LNCaP clone FGC (cell line): ENCODE measurements at regions not wholly inside any gene's neighbourhood (a gene's known extent, or its start where the extent isn't known, plus 50 kb on each side); places are given as distances from the start of the nearest gene placed in this dataset.
A peak's percentile ranks its signal among the peaks of the same experiment; 100 is the strongest.

ENCODE experiments used
- DNase-seq: peaks from one replicate; pipeline ENCODE4 v3.0.0-alpha.2; 2011; ENCODE audit warnings: low read depth
- H3K4me3 ChIP-seq: 2 replicates; pipeline ENCODE4 v1.5.1; 2011; ENCODE audit warnings: mild to moderate bottlenecking, low read depth, low read length, control low read depth
- CTCF ChIP-seq: IDR thresholded peaks from 2 replicates; pipeline ENCODE4 v1.5.1; 2012; ENCODE audit warnings: mild to moderate bottlenecking; ENCODE audit not compliant: control insufficient read depth, insufficient read depth; ENCODE audit errors: extremely low read depth

GRCh38 chr15:95840855-95841254 is 489.6 kb upstream of the NR2F2 start:
- no peak for DNase-seq
- no peak overlapping the region for H3K4me3 ChIP-seq
- no peak for TF ChIP-seq CTCF

- DNase-seq = no peak
- no peak for TF ChIP-seq CTCF
- no peak overlapping the region for H3K4me3 ChIP-seq
These were observed 487.9 kb upstream of the NR2F2 start for GRCh38 chr15:95842576-95842975.

GRCh38 chr15:95843241-95843910 is 487.1 kb upstream of the NR2F2 start:
- no peak for DNase-seq
- H3K4me3 ChIP-seq = no peak overlapping the region
- no peak for TF ChIP-seq CTCF

- H3K4me3 ChIP-seq = no peak overlapping the region
- DNase-seq = no peak
- no peak for TF ChIP-seq CTCF
These were observed 484.5 kb upstream of the NR2F2 start for GRCh38 chr15:95845862-95846515.

- no peak for TF ChIP-seq CTCF
- H3K4me3 ChIP-seq = no peak overlapping the region
- no peak for DNase-seq
These were observed 482.4 kb upstream of the NR2F2 start for GRCh38 chr15:95848126-95848525.

GRCh38 chr15:95850837-95851236 is 479.7 kb upstream of the NR2F2 start:
- TF ChIP-seq CTCF = peak; percentile 69
- H3K4me3 ChIP-seq = no peak overlapping the region
- peak; percentile 10 for DNase-seq

- TF ChIP-seq CTCF = no peak
- no peak overlapping the region for H3K4me3 ChIP-seq
- DNase-seq = no peak
These were observed 477.1 kb upstream of the NR2F2 start for GRCh38 chr15:95853350-95853749.
